ENCODE measurements at regions not wholly inside any gene's neighbourhood (a gene's known extent, or its start where the extent isn't known, plus 50 kb on each side); places are given as distances from the start of the nearest gene placed in this dataset.

DNA sequence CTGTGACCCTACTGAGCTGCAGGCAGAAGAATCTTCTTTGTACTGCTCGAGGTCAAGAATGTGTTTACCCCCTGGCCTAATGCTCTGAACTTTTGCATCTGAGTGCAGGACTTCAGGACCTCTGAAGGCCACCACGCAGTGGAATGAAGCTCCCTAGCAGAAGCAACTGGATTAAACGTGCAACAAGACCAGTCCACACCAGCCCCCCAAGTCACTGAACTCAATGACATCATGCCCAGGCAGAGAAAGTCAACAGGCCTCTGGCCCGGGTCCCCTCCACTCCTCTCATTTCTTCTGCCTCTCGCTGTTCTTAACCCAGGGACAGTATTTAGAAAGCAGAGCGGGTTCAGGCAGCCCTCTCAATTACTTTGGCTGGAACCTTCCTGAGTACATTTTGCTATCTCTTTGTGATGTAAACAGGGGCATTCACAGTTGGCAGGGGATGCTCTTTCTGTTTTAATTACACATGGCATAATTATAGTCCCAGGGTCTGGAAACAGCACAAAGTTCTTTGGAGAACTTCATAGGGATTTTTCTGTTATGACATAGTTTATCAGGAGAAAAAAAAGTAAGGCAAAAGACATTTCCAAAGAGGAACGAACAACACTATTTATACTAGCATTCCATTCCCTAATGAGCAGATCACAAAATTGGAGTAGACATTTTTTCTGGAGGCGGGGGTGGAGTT lies 108.2 kb upstream of the SPATA31D4 start:
- Mint-ChIP-seq H3K27ac (no peak overlapping the region), H3K9me3 (peaks cover 0 to 4% (median 2%) of the 10 kb centered on the region in 7 donors), H3K36me3 (no peaks in the 10 kb centered on the region), H3K27me3 (ENCODE audit: low read depth in 3 of 3) (no peaks in the 10 kb centered on the region), H3K4me3 (no peak overlapping the region), H3K4me1 (no peaks in the 10 kb centered on the region)
- no peaks in the 10 kb centered on the region for H3K4me1 ChIP-seq (ENCODE audit: control insufficient read depth in 1 of 2, insufficient read depth in 2 of 2, low read length in 2 of 2)
- no peak overlapping the region for H3K4me3 ChIP-seq (replicated peaks in 1 of 3; ENCODE audit: low read depth in 2 of 3, low read length in 3 of 3)
- no peak overlapping the region for H3K4me2 ChIP-seq (replicated peaks; ENCODE audit: extremely low read depth, low read length, poor library complexity, severe bottlenecking)
- no peaks in the 10 kb centered on the region for H3K79me2 ChIP-seq (ENCODE audit: insufficient read depth, low read length)
- no peaks in the 10 kb centered on the region for H3K27me3 ChIP-seq (ENCODE audit: control insufficient read depth in 2 of 2, insufficient read depth in 2 of 2, low read length in 2 of 2)
- intact Hi-C loops (cut with micrococcal nuclease): no loop called here
- no peaks in the 10 kb centered on the region for H3K36me3 ChIP-seq (replicated peaks in 1 of 2; ENCODE audit: control insufficient read depth in 1 of 2, insufficient read depth in 2 of 2, low read length in 2 of 2)
- no peaks in the 10 kb centered on the region for H4K20me1 ChIP-seq (ENCODE audit: insufficient read depth, low read length)
- WGBS (ENCODE audit: insufficient coverage): 94% methylated on average over 6 of the region's 8 CpGs
- TF ChIP-seq, protein P1, sequence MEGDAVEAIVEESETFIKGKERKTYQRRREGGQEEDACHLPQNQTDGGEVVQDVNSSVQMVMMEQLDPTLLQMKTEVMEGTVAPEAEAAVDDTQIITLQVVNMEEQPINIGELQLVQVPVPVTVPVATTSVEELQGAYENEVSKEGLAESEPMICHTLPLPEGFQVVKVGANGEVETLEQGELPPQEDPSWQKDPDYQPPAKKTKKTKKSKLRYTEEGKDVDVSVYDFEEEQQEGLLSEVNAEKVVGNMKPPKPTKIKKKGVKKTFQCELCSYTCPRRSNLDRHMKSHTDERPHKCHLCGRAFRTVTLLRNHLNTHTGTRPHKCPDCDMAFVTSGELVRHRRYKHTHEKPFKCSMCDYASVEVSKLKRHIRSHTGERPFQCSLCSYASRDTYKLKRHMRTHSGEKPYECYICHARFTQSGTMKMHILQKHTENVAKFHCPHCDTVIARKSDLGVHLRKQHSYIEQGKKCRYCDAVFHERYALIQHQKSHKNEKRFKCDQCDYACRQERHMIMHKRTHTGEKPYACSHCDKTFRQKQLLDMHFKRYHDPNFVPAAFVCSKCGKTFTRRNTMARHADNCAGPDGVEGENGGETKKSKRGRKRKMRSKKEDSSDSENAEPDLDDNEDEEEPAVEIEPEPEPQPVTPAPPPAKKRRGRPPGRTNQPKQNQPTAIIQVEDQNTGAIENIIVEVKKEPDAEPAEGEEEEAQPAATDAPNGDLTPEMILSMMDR (IDR thresholded peaks at IDR 0.05): no peak
- no peak overlapping the region for H3K27ac ChIP-seq (ENCODE audit: low read depth in 1 of 2, low read length in 2 of 2)
- H3K9ac ChIP-seq (ENCODE audit: insufficient read depth, low read length, poor library complexity, severe bottlenecking): no peak overlapping the region
- H2AFZ ChIP-seq (ENCODE audit: insufficient read depth, low read depth, low read length, poor library complexity, severe bottlenecking): no peak overlapping the region
- H3K9me3 ChIP-seq (replicated peaks in 1 of 2; ENCODE audit: control insufficient read depth in 1 of 2, insufficient read depth in 1 of 2, low read length in 2 of 2): no peaks in the 10 kb centered on the region
- DNase-seq: no peak

DNA sequence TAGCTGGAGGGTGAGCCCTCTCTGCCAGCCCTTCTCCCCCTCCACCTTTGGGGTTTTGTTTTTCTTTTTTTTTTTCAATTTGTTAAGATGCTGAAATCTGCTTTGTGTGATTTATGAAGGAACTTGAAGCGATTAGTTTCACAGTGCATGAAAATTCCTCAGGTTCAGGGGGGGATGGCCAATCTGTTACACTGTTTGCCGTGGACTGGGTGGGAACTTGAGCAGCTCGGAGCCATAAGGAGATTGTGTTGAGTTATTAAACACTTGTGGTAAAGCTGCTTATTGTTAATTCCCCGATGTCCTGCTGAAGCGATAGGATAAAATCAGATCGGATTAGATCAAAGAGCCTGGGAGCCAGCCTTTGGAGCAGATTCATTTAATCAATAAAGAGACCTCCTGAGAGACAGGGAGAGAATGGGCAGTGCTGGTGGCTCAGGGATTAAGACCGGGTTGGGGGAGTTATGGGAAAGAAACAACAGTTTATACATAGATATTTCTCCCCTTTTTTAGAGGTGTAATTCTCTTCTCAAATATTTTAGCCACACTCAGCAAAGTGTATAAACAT lies 105.8 kb upstream of the SPATA31D4 start:
- 100% methylated on average over 5 of the region's 7 CpGs for WGBS (ENCODE audit: insufficient coverage)
- no peak overlapping the region for H3K27ac Mint-ChIP-seq
- intact Hi-C loops (cut with micrococcal nuclease): no loop called here

More for the DNA sequence above, 105.8 kb upstream of the SPATA31D4 start:
- peaks cover 0 to 2% (median 0%) of the 10 kb centered on the region in 3 donors for H3K27me3 Mint-ChIP-seq (ENCODE audit: low read depth in 3 of 3)
- Histone ChIP-seq H3K79me2 (ENCODE audit: insufficient read depth, low read length) (no peaks in the 10 kb centered on the region), H3K9ac (ENCODE audit: insufficient read depth, low read length, poor library complexity, severe bottlenecking) (no peak overlapping the region), H3K36me3 (replicated peaks in 1 of 2; ENCODE audit: control insufficient read depth in 1 of 2, insufficient read depth in 2 of 2, low read length in 2 of 2) (no peaks in the 10 kb centered on the region), H4K20me1 (ENCODE audit: insufficient read depth, low read length) (no peaks in the 10 kb centered on the region), H3K27me3 (ENCODE audit: control insufficient read depth in 2 of 2, insufficient read depth in 2 of 2, low read length in 2 of 2) (no peaks in the 10 kb centered on the region), H3K4me2 (replicated peaks; ENCODE audit: extremely low read depth, low read length, poor library complexity, severe bottlenecking) (no peak overlapping the region), H3K27ac (ENCODE audit: low read depth in 1 of 2, low read length in 2 of 2) (no peak overlapping the region), H3K4me3 (replicated peaks in 1 of 3; ENCODE audit: low read depth in 2 of 3, low read length in 3 of 3) (no peak overlapping the region), H2AFZ (ENCODE audit: insufficient read depth, low read depth, low read length, poor library complexity, severe bottlenecking) (no peak overlapping the region), H3K4me1 (ENCODE audit: control insufficient read depth in 1 of 2, insufficient read depth in 2 of 2, low read length in 2 of 2) (no peaks in the 10 kb centered on the region), H3K9me3 (replicated peaks in 1 of 2; ENCODE audit: control insufficient read depth in 1 of 2, insufficient read depth in 1 of 2, low read length in 2 of 2) (no peaks in the 10 kb centered on the region)
- H3K36me3 Mint-ChIP-seq: no peaks in the 10 kb centered on the region
- no peaks in the 10 kb centered on the region for H3K4me1 Mint-ChIP-seq
- no peak overlapping the region for H3K4me3 Mint-ChIP-seq
- TF ChIP-seq, protein P1 (IDR thresholded peaks at IDR 0.05): no peak
- peaks cover 0 to 5% (median 2%) of the 10 kb centered on the region in 7 donors for H3K9me3 Mint-ChIP-seq
- no peak for DNase-seq
